Mononuclear cell (primary cell): ENCODE measurements at regions not wholly inside any gene's neighbourhood (a gene's known extent, or its start where the extent isn't known, plus 50 kb on each side); places are given as distances from the start of the nearest gene placed in this dataset.
"Not testable (repeated sequence)": the region's sequence is repeated elsewhere in the genome, so short reads cannot be mapped to it uniquely, and the experiment has no call there.

Experiments
- H3K27me3 ChIP-seq: 2 replicates; pipeline ENCODE4 v1.6.0; 2011; ENCODE audit warnings: low read length, control low read depth; ENCODE audit not compliant: insufficient read depth
- H3K4me1 ChIP-seq: 2 replicates; pipeline ENCODE4 v1.5.1; 2011; ENCODE audit warnings: mild to moderate bottlenecking, low read length, control low read depth; ENCODE audit not compliant: insufficient read depth
- H3K4me3 ChIP-seq: 2 replicates; pipeline ENCODE4 v1.5.1; 2011; ENCODE audit warnings: mild to moderate bottlenecking, low read length, moderate library complexity
- H3K9me3 ChIP-seq: 2 replicates; pipeline ENCODE4 v1.5.1; 2011; ENCODE audit warnings: low read depth, mild to moderate bottlenecking, control low read depth, low read length

- no peak overlapping the region for H3K4me3 ChIP-seq
- H3K9me3 ChIP-seq = no peaks in the 10 kb centered on the region
- H3K27me3 ChIP-seq = no peaks in the 10 kb centered on the region
- no peaks in the 10 kb centered on the region for H3K4me1 ChIP-seq
Measured at GRCh38 chr17:27082023-27082774, 211.7 kb upstream of the WSB1 start.

DNA sequence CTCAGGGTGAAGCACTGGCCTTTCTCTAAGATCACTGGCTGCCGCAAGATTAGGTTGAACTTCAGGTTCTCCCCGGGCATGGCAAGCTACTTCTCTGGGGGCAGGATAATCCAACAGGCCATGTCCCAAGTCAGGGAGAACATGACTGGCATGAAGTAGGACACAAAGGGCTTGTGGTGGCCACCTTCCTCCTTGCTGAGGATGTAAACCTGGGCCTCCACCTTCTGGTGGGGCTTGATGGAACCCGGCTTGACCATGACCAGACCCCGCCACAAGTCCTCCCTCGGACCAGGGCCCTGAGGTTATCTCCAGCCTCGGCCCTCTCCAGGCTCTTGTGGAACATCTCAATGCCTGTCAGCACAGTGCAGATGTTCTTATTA lies 211.1 kb upstream of the WSB1 start:
- H3K9me3 ChIP-seq = no peaks in the 10 kb centered on the region
- H3K27me3 ChIP-seq = no peaks in the 10 kb centered on the region
- H3K4me1 ChIP-seq = no peaks in the 10 kb centered on the region
- no peak overlapping the region for H3K4me3 ChIP-seq

DNA sequence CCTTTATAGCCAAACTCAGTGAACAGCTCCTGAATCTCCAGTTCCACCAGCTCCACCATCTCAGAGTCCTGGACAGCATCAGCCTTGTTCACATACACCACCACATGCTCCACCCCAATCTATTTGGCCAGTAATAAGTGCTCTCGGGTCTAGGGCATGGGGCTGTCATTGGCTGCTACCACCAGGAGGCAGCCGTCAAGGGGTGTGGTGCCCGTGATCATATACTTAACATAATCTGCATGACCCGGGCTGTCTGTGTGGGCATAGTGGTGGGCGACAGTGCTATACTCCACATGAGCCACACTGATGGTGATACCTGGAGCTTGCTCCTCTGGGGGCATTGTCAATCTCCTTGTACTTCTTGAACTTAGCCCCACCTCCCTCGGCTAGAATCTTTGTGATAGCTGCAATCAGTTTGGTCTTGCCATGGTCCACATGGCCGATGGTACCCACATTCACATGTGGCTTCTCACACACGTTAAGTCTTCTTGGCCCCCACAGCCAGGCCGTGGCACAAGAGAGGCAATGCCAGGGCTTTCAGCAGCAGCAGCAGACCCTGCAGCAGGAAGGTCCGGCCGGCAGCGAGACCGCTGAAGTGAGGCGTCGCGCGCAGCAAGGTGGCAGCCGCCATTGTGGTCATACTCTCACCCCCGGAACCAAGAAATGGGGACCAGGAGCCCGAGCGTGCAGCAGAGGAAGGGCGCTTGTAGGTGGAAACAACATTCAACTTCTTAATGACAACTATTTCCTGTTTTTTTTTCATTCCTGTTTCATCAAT lies 210.3 kb upstream of the WSB1 start:
- no peak overlapping the region for H3K4me3 ChIP-seq
- H3K4me1 ChIP-seq = no peaks in the 10 kb centered on the region
- H3K27me3 ChIP-seq = no peaks in the 10 kb centered on the region
- no peaks in the 10 kb centered on the region for H3K9me3 ChIP-seq

- Histone ChIP-seq H3K9me3 (no peaks in the 10 kb centered on the region), H3K4me3 (no peak overlapping the region), H3K27me3 (no peaks in the 10 kb centered on the region), H3K4me1 (no peaks in the 10 kb centered on the region)
Measured at GRCh38 chr17:27085517-27085916, 208.4 kb upstream of the WSB1 start.

DNA sequence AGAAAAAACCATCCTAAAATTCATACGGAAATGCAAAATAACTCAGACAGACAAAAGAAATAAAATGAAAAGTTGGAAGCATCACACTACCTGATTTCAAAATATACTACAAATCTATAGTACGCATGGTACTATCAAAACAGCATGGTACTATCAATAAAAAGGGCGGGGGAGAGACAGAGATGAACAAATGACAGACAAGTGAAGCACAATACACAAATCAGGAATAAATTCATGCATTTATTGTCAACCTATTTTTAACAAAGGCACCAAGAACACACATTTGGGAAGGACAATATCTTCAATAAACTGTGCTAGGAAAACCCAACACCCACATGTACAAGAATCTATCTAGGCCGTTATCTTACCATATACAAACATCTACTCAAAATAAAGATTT lies 207.4 kb upstream of the WSB1 start:
- H3K4me1 ChIP-seq = no peaks in the 10 kb centered on the region
- H3K27me3 ChIP-seq = no peaks in the 10 kb centered on the region
- H3K9me3 ChIP-seq = no peaks in the 10 kb centered on the region
- no peak overlapping the region for H3K4me3 ChIP-seq

DNA sequence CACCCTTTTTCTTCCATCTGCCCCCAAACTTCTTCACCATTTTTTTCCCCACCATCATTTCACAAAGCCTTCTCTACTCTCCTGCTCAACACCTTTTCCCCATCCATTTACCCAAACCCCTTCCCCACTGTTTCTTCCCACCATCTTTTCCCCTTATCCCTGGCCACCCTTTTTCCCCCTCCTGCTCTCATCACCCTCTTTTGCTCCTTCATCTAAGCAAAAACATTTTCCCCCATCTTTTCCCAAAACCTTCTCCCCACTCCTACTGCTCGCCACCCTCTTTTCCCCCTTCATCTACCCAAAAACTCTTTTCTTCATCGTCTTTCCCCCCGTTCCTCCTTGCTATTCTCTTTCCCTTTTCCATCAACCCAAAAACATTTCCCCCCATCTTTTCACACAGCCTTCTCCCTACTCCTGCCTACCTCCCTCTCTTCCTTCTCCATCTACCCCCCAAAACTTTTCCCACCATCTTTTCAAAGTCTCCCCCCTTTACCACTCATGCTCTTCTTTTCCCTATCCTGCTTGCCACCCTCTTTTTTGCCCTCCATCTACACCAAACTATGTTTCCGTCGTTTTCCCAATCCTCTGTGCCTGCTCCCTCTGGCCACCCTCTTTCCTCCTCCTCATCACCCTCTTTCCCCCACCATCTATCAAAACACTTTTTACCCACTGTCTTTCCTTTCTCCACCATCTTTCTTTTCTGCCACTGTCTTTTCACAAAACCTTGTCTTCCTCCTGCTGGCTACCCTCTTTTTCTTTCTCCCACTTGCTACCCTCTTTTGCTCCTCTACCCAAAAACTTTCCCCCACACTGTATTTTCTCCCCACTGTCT lies 205.8 kb upstream of the WSB1 start:
- H3K4me1 ChIP-seq = no peaks in the 10 kb centered on the region
- H3K27me3 ChIP-seq = no peaks in the 10 kb centered on the region
- no peaks in the 10 kb centered on the region for H3K9me3 ChIP-seq
- H3K4me3 ChIP-seq = no peak overlapping the region

- H3K9me3 ChIP-seq = no peaks in the 10 kb centered on the region
- H3K4me3 ChIP-seq = no peak overlapping the region
- H3K4me1 ChIP-seq = no peaks in the 10 kb centered on the region
- no peaks in the 10 kb centered on the region for H3K27me3 ChIP-seq
Measured at GRCh38 chr17:27088767-27089078, 205.2 kb upstream of the WSB1 start.

DNA sequence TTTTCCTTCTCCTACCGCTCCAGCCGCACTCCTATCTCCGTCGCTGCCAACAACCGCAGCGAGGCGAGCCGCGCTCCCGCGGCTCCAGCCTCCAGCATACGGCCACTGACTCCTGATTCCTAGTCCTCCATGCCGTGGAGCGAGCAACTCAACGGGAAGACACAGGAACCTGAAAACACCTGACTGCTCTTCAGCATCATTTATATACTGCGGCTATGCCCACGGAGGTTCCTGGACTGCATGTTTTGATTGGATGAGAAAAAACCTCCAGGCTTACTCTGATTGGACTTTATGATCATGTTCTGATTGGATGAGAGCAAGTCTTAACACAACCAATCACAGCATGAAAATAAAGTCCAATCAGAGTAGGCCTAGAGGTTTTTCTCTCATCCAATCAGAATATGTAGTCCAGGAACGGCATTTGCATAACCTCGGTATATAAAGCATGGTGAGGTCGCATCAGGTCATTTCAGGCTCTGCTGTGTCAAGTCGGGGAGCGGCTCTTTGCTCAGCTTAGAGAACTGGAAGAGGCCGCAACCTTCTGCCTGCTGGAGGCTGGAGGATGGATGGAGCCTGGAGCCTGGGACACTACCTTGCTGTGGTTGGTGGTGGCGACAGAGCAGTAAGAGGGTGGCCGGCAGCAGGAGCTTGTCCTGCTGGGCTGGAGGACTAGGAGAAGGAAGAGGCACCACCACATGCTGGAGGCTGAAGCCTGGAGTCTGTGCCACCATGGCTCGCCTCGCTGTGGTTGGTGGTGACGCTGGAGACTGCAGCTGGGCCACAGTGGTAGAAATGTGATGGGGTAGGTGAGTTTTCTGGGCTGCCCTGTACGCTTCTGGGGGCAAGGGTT lies 204.6 kb upstream of the WSB1 start:
- not testable (repeated sequence) for H3K4me3 ChIP-seq, H3K4me1 ChIP-seq

DNA sequence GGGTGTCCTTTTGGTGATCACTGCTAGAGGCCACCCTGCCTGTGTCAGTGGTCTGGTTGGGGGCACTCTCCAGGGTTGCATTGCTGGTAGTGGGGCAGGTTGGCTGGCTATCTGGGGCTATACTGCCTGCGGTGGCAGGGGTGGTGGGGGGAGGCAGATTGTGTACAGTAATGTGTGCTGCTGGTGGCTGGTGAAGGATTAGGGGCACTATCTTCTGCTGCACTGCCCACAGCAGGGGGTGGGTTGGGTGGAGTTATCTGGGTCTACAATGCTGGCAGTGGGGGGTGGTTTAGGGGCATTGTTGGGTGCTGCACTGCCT lies 204.0 kb upstream of the WSB1 start:
- Histone ChIP-seq H3K4me3 (no peak overlapping the region), H3K27me3 (no peaks in the 10 kb centered on the region), H3K9me3 (no peaks in the 10 kb centered on the region), H3K4me1 (no peaks in the 10 kb centered on the region)

More for the DNA sequence above, 204.6 kb upstream of the WSB1 start:
- not testable (repeated sequence) for H3K27me3 ChIP-seq, H3K9me3 ChIP-seq

DNA sequence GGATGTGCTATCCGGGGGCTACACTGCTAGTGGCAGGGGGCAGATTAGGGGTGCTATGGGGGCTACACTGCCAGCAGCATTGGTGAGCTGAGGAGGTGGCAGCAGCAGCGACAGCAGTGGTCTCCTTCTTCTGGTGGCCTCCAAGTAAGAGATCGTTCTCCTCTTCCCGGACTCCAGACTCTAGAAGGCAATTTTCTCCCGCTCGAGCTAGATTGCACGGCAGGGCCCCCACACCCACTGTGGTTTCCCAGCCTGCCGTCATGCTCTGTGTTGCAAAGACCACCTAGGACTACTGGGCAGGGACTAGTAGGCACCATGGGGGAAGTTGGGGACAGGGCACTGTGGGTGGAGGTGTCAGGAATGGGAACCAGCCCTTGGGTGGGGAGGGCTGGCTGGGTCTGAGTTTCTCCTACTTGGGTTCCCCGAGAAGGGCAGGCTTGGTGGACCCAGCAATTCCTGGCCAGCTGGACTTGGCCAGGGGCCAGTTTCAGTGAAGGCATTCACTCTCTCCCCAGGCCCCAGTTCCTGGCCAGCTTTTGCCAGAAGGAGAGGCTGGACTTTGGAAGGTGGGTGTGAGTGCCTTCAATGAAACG lies 203.4 kb upstream of the WSB1 start:
- H3K9me3 ChIP-seq, H3K4me1 ChIP-seq, H3K27me3 ChIP-seq, H3K4me3 ChIP-seq: not testable (repeated sequence)

DNA sequence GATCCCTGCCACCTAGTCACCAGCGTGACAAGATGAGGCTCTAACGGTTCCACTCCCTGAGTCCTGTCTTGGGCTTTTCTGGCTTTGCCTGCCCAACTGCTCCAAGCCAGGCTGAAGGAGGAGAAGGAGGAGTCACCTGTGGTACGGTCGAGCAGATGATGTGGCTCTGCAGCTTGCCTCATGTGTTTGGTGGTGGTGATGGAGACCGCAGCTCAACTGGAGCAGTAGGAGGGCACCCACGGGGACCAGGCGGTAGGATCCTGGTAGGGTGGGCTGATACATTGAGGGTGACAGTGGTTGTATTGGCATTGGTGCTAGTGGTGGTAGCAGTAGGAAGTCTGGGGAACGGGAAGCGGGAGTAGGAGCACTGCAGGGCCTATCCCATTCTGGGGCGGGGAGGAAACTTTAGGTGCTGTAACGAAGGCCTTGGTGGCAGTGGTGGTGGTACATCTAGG lies 202.8 kb upstream of the WSB1 start:
- no peaks in the 10 kb centered on the region for H3K9me3 ChIP-seq
- no peak overlapping the region for H3K4me3 ChIP-seq
- H3K4me1 ChIP-seq = no peaks in the 10 kb centered on the region
- H3K27me3 ChIP-seq = no peaks in the 10 kb centered on the region

DNA sequence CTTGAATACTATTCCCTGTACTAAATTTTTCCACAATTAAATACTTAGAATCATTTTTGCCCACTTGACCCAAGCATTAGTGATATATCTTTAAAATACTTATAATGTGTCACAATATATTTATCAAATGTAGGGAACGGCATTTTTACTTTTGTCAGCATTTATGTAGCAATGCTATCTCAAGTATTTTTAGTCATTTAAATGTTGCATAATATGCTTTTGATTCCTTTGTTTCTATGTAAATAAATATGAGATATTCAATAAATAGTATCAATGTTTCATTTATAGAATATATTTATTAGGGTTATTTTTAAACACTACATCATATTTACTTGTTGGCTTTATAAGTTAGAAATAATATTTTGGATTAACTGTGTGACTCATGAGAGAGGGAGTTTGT lies 199.7 kb upstream of the WSB1 start:
- not testable (repeated sequence) for H3K4me3 ChIP-seq, H3K27me3 ChIP-seq, H3K4me1 ChIP-seq, H3K9me3 ChIP-seq

- H3K9me3 ChIP-seq = not testable (repeated sequence)
Measured at GRCh38 chr17:27095821-27096220, 198.1 kb upstream of the WSB1 start.

GRCh38 chr17:27099266-27099665 lies 194.6 kb upstream of the WSB1 start:
- not testable (repeated sequence) for H3K27me3 ChIP-seq, H3K4me3 ChIP-seq, H3K4me1 ChIP-seq, H3K9me3 ChIP-seq

More at GRCh38 chr17:27095821-27096220, 198.1 kb upstream of the WSB1 start:
- not testable (repeated sequence) for H3K4me3 ChIP-seq, H3K4me1 ChIP-seq, H3K27me3 ChIP-seq
